GM21619 (cell line): ENCODE measurements at regions not wholly inside any gene's neighbourhood (a gene's known extent, or its start where the extent isn't known, plus 50 kb on each side); places are given as distances from the start of the nearest gene placed in this dataset.
"Not testable (repeated sequence)": the region's sequence is repeated elsewhere in the genome, so short reads cannot be mapped to it uniquely, and the experiment has no call there.

ENCODE experiments used
- ATAC-seq: cut with Tn5 transposase; IDR thresholded peaks from one replicate; pipeline ENCODE4 v1.9.1; 2021; ENCODE audit not compliant: unreplicated experiment

DNA sequence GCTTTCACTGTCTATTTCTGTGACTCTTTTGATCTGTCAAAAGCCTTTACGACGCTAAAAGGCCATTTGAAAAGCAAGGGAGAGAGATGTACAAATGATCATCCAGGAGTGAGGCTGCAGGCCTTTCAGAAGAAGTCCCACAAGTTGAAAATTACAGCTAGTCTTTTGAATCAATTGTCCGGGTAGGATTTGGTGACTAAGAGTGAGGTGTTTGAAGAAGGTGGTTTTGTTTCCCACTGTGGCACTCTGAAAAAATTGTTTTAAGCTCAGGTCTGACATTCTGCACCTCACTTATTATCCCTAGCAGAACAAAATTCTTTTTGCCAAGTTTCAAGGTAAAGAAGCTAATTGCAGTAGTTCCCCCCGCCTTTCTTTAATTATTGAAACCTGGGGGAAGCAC, 50.8 kb upstream of the TMEM108 start:
- ATAC-seq, result no peak

DNA sequence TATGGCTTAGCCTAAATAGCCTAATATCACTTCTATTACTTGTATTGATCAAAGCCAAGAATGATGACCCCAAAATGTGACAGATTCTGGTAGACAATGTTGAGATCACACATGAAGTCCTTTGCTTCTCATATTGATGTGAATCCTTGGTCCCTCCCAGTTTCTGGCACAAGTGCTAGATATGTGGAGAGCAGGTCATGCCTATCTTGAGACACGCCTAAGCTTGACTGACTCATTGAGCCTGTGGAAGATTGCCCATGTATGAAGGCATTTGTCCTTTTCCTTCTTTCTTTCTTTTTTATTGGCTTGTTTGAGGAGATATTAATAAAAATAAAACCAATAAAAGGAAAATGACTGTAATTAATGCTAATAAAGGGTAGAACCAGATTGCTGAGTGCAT, 54.0 kb upstream of the TMEM108 start:
- no peak for ATAC-seq

DNA sequence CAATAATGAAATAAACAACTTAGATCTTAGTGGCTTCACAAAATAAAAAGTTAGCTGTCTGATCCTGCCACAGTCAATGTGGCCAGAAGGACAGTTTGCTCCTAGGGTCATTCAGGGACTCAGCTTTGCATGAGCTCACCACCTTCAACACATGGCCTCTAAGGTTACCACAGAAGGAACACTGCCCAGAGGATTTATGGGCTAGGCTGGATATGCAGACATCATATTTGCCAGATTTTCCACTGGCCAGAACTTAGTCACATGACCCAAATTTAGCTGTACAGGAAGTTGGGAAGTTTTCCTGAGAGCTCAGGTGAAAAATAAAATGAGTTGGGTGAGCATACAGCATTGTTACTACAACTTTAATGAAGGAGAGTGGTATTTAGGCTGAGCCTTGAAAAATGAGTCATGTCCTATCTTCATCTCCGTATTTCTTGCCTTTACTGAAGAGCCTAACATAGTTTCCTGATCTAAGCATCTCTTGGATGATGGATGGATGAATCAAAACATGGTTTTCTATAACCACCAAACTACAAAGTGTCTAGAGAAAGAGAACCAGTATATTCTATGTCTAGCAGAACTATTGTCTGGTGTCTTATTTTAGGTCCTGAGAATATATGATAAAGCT, 54.9 kb upstream of the TMEM108 start:
- no peak for ATAC-seq

DNA sequence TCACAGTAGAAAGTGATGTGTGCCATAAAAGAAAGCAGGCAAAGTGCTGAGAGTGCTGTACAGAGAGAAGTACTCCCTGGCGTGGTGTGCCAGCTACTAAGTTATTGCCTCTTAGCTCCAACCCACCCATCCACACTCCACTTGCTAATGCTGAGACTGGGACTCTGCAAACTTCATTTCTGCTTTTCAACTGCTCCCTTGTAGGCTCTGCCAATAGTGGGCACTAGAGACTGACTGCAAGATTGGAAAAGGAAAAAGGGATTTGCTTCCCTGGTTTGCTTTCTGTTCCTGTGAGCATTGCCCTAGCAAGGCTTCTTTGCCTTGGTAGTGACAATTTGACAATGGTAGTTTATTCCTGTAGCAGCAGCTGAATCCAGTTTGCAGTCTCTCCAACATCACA, 56.5 kb upstream of the TMEM108 start:
- ATAC-seq, result no peak

DNA sequence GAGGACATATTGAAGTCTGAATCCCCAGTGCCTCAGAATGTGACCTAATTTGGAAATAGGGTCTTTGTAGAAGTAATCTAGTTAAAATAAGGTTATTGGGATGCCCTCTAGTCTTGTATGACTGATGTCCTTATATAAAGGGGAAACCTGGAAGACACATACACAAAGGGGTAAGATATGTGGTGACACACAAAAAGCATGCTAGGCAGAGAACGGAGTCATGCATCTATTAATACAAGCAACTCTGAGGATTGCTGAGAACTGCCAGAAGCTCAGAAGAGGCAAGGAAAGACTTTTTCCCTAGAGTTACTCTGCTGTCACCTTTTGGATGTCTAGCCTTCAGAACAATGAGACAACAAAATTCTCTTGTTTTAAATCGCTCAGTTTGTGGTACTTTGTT, 58.1 kb upstream of the TMEM108 start:
- ATAC-seq, result no peak

DNA sequence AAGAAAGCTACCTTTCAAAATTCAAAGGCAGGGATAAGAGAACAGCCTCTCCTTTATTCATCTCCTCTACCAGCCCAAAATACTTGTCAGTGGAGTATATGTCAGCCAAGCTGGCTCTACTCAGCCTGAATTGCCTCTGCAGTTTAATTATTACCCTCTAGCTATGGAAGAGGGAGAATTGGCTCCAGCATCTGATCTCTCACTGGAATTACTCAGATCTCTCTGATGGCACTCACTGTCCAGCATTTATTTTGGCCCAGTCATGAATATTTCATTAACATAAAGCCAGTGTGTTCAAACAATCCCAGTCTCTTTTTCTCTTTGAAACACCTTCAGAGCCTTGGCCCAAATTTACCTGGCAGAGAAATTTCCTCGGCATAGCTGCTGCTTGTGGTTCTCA, 58.6 kb upstream of the TMEM108 start:
- no peak for ATAC-seq

DNA sequence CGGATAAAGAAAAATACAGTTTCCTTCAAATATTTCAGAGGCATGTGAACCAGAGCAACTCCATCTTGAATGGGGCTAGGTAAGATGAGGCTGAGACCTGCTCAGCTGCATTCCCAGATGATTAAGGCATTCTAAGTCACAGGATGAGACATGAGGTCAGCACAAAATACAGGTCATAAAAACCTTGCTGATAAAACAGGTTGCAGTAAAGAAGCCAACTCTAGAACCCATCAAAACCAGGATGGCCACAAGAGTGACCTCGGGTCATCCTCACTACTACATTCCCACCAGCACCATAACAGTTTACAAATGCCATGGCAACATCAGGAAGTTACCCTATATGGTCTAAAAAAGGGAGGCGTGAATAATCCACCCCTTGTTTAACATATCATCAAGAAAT, 59.2 kb upstream of the TMEM108 start:
- ATAC-seq, result not testable (repeated sequence)

DNA sequence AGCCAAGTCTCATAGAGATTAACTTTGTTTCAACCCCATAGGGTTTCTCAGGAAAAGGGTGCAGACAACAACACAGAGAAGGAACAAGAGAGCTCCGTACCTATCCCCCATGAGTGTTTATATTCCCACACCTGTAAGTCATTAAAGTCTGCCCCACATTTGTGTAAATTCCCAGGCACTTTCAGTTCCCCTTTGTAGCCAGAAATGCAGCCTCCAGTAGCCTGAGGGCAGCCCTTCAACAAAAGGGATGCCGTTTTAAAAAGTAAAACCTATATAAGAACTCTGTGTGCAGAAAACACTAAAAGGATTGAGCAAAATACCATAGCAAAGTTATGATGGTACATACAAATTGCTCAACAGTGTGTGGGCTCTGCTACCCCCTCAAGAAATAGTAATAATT, 59.7 kb upstream of the TMEM108 start:
- ATAC-seq, result no peak

DNA sequence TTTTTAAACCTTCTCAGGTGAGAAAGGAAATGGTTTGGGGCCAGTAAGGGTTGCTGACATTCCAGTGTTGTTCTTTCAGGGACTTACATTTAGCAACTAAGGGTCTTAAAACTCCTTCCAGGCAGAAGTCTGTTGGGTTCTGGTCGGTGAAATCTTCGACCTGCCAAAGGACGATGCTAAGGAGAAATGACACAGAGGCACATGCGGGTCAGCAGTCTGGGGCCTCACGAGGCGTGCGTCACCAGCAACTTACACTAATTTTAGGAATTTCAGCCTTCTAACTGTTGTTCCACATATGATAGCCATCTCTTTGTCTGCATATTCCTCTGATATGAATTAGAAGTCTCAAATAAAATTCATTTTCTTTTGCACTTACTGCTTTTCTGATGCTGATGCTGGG, 64.1 kb upstream of the TMEM108 start:
- no peak for ATAC-seq

DNA sequence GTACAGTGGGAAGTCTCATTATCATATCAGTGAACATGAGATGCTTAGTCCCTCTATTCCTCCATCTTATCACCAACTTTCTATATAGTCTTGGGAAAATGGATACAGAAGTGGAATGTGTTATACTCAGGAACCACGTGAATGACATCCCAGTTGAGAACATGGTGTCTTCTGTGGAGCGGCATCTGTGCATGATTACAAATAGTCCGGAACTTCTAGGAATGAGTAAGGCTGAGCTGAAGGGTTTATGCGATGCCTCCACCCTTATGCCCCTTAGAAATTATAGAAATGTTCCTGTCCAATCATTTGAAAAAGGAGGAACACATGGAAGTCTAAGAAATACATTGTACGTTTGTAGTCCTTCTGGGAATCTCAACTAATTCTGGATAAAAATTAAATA, 64.8 kb upstream of the TMEM108 start:
- ATAC-seq, result no peak

DNA sequence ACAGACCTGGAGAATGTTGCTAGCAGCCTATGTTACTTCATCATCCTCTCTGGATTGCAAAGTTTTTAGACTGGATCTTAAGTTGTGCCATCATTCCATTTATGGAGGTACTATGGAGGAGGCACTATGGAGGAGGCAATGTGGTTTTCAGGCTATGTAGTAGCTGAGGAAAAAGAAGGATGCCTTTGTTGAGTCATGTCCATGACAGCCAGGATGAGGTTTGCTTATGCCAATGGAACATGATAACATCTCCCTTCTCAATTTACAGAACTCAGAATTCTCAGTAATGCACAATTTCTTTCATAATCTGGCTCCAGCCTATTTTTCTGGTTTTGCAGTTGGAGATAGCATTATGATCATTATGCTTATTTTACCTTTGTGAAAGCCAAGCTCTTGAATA, 65.9 kb upstream of the TMEM108 start:
- ATAC-seq, result no peak

DNA sequence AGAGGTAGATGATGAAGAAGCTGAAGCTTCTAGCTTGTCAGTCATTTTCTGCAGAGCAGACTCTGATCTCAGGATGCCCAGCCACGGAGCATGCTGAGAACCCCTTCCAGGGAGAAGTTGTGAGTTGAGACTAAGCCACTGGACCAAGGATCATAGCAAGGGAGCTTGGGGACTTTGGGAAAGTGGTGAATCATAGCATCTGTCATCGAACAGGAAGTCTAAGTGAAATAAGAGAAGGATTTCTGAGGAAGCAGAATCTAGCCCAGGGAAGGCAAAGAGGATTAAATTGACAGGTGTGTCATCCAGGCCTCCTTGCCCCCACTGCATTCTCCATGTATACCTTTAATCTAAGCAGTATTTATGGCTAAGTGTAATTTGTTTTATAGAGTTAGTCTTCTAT, 71.8 kb upstream of the TMEM108 start:
- ATAC-seq, result no peak

DNA sequence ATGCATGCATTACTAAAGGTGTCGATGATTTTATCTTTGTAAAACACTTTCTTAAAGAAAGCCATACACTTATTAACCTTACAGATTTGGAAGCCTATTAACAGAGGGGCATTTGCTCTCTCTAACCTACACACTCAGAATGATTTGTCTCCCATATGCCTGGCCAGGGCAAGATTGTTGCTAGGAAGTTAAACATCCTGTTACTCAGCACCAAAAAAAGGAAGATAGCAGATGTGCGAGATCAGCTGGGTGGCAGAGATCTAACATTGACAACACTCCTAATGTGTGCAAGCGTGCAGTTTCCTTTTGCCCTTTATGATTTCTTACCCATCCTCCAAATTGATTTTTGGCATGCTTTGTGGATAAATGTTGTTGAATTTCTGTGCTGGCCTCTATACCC, 73.9 kb upstream of the TMEM108 start:
- ATAC-seq, result no peak

DNA sequence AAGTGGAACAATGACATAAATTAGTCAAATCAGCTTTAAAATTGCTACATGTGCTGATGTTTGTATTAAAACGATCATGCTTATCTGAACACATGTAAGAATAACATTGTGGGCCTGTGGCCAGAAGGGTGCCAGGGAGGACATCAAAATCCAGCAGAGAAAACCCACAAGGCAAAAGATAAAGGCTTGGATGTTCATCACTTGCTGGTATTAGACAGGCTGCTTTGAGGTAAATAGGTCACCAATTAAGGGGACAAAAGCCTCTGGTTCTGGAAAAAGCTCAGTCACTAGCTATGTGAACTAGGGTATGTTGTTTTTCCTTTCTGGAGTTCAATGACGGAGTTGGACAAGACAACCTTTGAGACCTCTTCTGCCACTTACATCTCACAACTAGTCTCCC, 74.4 kb upstream of the TMEM108 start:
- no peak for ATAC-seq

DNA sequence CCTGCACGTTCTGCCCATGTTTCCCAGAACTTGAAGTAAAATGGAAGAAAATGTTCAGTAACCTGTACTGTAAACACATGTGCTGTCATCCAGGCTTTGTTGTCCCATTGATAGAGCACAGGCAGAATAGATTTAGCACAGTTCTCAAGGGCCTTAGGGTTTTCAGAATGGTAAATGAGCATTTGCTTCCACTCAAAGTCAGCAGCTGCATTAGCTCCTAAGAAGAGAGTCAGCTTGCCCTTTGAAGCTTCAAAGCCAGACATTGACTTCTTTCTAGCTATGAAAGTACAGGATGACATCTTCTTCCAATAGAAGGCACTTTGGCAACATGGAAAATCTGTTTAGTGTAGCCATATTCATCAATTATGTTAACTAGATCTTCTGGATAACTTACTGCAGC, 76.2 kb upstream of the TMEM108 start:
- no peak for ATAC-seq

DNA sequence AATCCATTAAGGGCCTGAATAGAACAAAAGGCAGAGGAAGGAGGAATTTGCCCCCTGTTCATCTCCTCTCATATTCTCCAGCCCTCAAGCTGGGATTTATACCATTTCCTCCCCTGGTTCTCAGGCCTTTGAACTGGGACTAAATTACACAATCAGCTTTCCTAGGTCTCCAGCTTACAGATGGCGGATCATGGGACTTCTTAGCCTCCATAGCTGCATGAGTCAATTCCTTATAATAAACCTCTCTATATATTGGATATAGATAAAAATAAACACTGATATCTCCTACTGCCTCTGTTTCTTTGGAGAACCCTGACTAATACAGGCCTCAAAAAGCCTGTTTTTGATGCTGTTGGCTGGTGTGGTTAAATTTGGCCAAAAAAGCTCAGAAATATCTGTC, 84.5 kb upstream of the TMEM108 start:
- no peak for ATAC-seq

DNA sequence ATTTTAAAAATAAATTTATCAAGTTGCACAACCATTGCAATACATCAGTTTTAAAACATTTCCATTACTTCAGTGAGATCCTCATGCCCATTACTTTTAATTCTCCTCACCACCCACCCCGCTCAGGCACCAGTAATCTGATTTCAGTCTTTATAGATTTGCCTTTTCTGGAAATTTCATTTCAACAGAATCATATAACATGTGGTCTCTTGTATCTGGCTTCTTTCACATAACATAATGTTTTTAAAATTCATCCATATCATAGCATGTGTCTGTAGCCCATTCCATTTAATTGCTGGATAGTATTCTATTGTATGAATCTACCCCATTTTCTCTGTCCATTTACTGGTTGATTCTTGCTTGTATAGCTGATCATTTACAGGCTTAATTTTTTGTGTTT, 110.3 kb upstream of the TMEM108 start:
- no peak for ATAC-seq

DNA sequence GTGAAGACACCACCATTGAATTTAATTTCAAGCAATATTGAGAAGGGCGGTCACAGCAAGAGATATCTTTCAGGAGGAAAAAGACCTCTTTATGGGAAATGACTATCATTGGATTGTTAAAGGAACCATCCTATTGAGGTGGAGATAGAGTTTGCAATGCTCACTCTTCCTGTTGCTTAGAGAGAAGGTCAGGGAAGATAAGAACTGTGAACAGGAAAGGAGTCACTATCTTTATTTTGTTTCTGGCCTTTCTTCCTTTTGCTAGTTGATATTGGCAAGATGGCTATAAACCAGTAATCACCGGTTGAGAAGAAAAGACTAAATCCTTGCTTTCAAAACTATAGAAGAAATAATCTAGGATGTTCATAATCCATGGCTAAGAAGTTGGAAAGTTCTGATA, 112.1 kb upstream of the TMEM108 start:
- ATAC-seq, result no peak

DNA sequence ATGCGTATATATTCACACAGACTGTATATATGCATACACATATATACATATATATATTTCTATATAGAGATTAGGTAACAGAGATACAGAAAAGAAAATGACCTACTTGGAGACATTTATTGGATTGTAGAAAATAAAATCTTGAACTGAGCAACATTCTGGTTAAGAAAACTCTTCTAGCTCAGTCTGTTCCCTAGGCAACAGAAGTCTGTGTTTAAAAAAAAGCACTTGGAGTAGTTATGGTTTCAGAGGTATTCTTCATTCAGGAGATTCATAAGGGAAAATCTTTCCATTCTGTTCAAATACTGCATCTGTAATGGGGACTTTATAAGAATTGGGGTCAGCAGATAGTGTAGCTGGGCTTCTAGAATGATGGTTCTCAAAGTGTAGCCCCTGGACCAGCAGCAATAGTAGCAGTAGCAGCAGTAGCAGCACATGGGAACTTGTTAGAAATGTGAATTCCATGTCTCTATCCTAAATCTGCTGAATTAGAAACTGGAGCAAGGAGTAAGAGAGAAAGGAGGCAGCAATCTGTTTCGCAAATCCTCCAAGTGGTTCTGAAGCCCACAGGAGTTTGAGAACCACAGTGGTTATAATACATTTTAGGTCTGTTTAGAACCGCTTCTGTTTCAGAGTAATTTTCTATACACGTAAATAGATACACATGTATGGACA, 112.8 kb upstream of the TMEM108 start:
- ATAC-seq, result no peak

DNA sequence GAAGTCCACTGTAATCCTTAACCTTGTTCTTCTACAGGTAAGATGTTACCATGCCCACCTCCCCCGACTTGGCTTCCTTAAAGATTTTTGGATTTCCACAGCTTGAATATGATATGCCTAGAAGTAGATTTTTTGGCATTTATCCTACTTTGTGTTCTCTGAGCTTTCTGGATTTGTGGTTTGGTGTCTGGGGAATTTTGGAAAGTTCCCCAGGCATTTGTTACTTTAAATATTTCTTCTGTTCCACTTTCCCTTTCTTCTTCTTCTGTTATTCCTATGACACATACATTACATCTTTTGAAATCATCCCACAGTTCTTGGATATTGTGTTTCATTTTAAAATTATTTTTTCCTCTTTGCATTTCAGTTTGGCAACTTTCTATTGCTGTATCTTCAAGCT, 122.1 kb upstream of the TMEM108 start:
- no peak for ATAC-seq

DNA sequence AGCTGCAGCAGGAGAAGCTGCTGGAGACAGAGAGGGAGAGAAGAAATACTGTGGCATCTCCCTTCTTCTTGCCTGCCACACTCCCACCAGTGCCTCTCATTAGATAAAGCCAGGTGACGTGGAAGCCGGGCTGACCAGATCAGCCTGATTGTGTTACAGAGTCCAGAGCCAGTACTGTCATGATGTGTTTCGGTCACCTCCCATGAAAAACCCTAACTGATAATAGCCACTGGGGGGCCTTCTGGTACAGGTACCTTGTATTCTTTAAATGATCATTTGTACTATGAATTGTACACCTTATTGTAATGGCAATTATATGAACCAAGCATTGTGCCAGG, 125.8 kb upstream of the TMEM108 start:
- ATAC-seq, result no peak

DNA sequence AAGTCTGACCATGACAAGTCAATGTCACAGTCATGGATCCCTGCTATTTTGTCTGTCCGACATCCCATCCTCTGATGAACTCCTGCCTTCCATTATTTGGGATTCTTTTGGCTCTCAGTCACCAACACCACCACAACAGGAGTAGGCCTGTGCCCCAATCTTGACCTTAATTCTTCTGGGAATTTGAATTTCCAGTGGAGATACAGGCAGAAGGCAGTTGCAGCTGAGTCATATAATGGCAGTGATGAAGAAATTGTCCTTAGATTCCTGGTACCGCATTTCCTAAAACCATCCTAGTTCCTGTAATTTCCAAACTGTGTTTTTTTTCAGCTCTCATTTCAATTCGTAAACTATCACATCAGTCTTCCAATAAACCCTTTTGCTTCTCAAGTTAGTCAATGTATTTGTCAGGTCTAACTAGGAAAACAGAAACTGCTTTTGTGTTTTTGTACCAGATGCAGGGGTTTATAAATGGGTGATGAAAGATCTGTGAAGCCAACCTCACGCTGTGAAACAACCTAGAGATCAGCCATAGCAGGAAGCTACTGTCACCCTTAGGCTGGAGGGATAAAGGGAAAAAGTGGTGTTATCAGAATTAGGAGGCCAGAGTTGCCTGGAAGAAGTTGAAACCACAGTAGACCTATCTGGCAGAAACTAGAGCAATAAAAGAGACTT, 126.3 kb upstream of the TMEM108 start:
- ATAC-seq, result no peak

DNA sequence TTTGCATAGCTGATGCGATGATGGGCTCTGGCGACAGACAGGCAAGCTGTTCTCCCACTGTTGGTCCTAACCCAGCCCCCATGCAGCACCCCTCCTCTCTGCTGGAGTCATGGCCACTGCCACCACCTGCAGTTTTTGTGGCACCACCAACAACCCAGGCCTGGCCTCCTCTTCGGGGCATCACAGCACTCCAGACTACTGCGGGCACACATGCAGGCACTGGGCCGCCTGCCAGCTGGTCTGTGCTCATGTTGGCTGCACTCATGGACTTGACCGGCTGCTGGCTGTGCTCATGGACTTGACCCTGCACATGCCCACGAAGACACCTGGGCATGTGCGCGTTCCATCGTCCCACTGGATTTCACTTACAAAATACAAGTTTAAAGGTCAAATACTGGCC, 130.9 kb upstream of the TMEM108 start:
- no peak for ATAC-seq
